Uterus (tissue), 2 donors: ENCODE measurements at regions not wholly inside any gene's neighbourhood (a gene's known extent, or its start where the extent isn't known, plus 50 kb on each side); places are given as distances from the start of the nearest gene placed in this dataset.

Experiments used
- POLR2A ChIP-seq, 2 donors: fragments of 450-650 bp; IDR thresholded peaks; one replicate each; pipeline ENCODE4 v1.6.1; 2016; ENCODE audit warnings: antibody characterized with exemption in 2 of 2, mild to moderate bottlenecking in 1 of 2, moderate library complexity in 1 of 2
- TF ChIP-seq, protein P1 (sequence below), 4 experiments: fragments of 200-600 bp in 2 of 4; fragments of 450-650 bp in 2 of 4; sonication (generic) in 2 of 4; IDR thresholded peaks; one replicate each; pipeline ENCODE4 v1.5.1; 2016 to 2019; ENCODE audit warnings: antibody characterized with exemption in 4 of 4, mild to moderate bottlenecking in 2 of 4, moderate library complexity in 1 of 4

- TF ChIP-seq, protein P1, sequence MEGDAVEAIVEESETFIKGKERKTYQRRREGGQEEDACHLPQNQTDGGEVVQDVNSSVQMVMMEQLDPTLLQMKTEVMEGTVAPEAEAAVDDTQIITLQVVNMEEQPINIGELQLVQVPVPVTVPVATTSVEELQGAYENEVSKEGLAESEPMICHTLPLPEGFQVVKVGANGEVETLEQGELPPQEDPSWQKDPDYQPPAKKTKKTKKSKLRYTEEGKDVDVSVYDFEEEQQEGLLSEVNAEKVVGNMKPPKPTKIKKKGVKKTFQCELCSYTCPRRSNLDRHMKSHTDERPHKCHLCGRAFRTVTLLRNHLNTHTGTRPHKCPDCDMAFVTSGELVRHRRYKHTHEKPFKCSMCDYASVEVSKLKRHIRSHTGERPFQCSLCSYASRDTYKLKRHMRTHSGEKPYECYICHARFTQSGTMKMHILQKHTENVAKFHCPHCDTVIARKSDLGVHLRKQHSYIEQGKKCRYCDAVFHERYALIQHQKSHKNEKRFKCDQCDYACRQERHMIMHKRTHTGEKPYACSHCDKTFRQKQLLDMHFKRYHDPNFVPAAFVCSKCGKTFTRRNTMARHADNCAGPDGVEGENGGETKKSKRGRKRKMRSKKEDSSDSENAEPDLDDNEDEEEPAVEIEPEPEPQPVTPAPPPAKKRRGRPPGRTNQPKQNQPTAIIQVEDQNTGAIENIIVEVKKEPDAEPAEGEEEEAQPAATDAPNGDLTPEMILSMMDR (IDR thresholded peaks at IDR 0.05) = no peak
- no peak for TF ChIP-seq POLR2A (IDR thresholded peaks at IDR 0.05)
Measured at GRCh38 chr4:32031026-32031425, 1310.9 kb downstream of the PCDH7 start.
